Heart left ventricle (tissue), 16 donors: ENCODE measurements at regions not wholly inside any gene's neighbourhood (a gene's known extent, or its start where the extent isn't known, plus 50 kb on each side); places are given as distances from the start of the nearest gene placed in this dataset.

Experiments used
- ATAC-seq, 4 donors: fragments of 200-7000 bp; cut with Tn5 transposase; one replicate each; pipeline ENCODE4 v1.9.1; 2020 to 2022; ENCODE audit warnings: moderate library complexity in 4 of 4, mild to moderate bottlenecking in 3 of 4, moderate number of reproducible peaks in 1 of 4
- DNase-seq, 5 donors: peaks; one replicate each; pipeline ENCODE4 v3.0.0-alpha.2; 2020
- H3K27ac ChIP-seq, 12 donors: fragments of 200-600 bp; sonication (generic) in 4 of 12; one replicate each; pipeline versions ENCODE4 v1.5.0 to v1.8.0; 2016 to 2022; ENCODE audit warnings: mild to moderate bottlenecking in 2 of 12
- H3K27me3 ChIP-seq, 9 donors: fragments of 200-600 bp; sonication (generic) in 2 of 9; one replicate each; pipeline versions ENCODE4 v1.5.1 to v1.8.0; 2016 to 2022; ENCODE audit warnings: mild to moderate bottlenecking in 3 of 9
- H3K36me3 ChIP-seq, 9 donors: fragments of 200-600 bp; sonication (generic) in 2 of 9; one replicate each; pipeline versions ENCODE4 v1.5.0 to v1.8.0; 2018 to 2022; ENCODE audit warnings: mild to moderate bottlenecking in 2 of 9
- H3K4me1 ChIP-seq, 12 donors: fragments of 200-600 bp; sonication (generic) in 4 of 12; one replicate each; pipeline versions ENCODE4 v1.5.0 to v1.8.0; 2016 to 2022; ENCODE audit warnings: mild to moderate bottlenecking in 3 of 12
- H3K4me3 ChIP-seq, 12 donors: fragments of 200-600 bp; sonication (generic) in 4 of 12; one replicate each; pipeline versions ENCODE4 v1.5.0 to v1.8.0; 2017 to 2022; ENCODE audit warnings: mild to moderate bottlenecking in 9 of 12, moderate library complexity in 4 of 12
- H3K9me3 ChIP-seq, 12 donors: fragments of 200-600 bp; sonication (generic) in 4 of 12; one replicate each; pipeline versions ENCODE4 v1.5.0 to v1.8.0; 2016 to 2022; ENCODE audit warnings: mild to moderate bottlenecking in 1 of 12
- POLR2A ChIP-seq, 2 donors: fragments of 450-650 bp; IDR thresholded peaks; one replicate each; pipeline ENCODE4 v1.6.1; 2017; ENCODE audit warnings: antibody characterized with exemption in 2 of 2, mild to moderate bottlenecking in 2 of 2, moderate library complexity in 2 of 2
- WGBS, 4 donors: extraction: QIAGEN DNeasy Blood & Tissue Kit in 2 of 4; methylation state at CpG; one replicate each; pipeline versions ENCODE4 v1.1.5 to v1.1.7; 2013 to 2018; 5-methylcytosine and 5-hydroxymethylcytosine counted together
- intact Hi-C, 10 donors: fragments of 100-400 bp; cut with DNase I; formaldehyde crosslinking; loops; one replicate each; pipeline versions ENCODE4 v1.11.1 to v1.14.2; 2022
- TF ChIP-seq, protein P1 (sequence below), 12 donors: fragments of 200-600 bp; sonication (generic) in 4 of 12; IDR thresholded peaks; one replicate each; pipeline versions ENCODE4 v1.5.0 to v1.8.0; 2018 to 2022; ENCODE audit warnings: antibody characterized with exemption in 12 of 12, mild to moderate bottlenecking in 5 of 12
- donor health status: ischemic (EF 13 %, LVEDD 7.1; RV severe dilation, severe dysfunction).
- donor health status: healthy with polysubstance abuse.
- donor health status: DM: no; HTN: yes; CAD: no.
- donor health status: DM: no; HTN: no; CAD: no.
- donor health status: ischemic (EF 25% LVEDD 6.9; RV normal size, moderate dysfunction).
- donor health status: ischemic (EF 25% LVEDD 5.7; RV mildly dilated, moderate dysfunction).
- donor health status: healthy.
- donor health status: DM: yes; HTN: yes; CAD: no.
- donor health status: ischemic (EF 35%, LVEDD 5.7; RV mildly dilated, moderate dysfunction).
- donor health status: nonischemic (EF 11% LVEDD 7.7; RV severe dilation, severe dysfunction).
- donor health status: DM: yes; HTN: yes; CAD: no.
- donor health status: PGD.
- donor health status: ischemic (EF 29% LVEDD 5.4; RV normal size, mild dysfunction).
- donor health status: nonischemic (EF 23%, LVEDD 6.1; RV moderate dilation, normal function).

DNA sequence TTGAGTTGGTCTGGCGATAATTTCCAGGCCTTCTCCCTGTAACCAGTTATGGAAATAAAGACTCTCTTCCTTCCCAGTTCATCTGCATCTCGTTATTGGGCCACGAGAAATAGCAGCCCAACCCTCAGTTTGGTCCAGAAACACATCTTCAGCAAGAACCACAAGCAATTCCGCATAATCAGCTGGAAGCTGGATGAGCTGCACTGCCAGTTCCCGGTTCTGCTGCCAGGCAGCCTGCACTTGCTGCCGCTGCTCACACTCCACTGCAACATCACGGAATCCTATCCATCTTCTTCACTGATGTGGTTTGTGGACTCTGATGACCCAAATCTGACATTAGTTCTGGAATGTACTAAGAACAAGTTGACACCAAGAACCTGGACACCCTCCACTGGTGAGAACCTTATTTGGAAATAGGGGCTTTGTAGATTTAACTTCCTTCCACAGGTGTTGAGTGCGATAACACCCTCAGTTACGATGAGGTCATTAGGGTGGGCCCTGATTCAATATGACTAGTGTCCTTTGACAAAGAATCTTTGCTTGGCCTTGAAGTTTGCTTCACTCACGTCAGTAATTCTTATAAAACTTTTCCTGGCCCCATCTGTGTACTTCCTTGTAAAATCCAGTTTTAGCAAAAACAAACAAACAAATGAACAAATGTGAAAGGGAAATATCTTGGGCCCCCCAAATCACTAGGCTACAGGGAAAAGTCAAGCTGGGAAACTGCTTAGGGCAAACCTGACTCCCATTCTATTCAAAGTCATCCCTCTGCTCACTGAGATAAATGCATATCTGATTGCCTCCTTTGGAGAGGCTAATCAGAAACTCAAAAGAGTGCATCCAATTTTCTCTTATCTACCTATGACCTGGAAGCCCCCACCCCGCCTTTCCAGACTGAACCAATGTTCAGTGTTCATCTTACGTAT is 221.9 kb upstream of the PROK2 start:
- WGBS, 4 donors, result 91 to 96% (median 93%) methylated on average over 12 of the region's 12 CpGs
- intact Hi-C loops, result no loop called here

DNA sequence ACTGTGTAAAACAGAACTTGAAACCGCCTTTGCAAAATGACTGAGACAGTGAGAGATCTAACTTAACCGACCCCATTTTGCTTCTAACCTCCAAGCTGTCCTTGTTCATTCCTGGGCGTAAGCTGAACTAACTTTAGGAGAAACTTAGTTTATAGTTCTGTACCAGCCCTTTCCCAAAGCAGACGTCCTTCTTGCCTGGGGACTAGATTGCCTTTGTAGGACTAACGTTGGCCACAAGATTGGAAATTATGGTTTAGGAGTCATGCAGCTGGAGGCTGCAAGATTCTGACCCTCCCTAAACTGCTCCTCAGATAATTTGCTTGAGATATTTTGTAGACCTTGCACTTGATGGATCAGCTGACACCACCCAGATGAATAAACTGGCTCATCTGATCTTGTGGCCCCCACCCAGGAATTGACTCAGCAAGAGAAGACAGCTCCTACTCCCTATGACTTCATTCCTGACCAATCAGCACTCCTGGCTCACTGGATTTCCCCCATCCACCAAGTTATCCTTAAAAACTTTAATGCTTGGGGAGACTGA is 219.9 kb upstream of the PROK2 start:
- peaks cover 0 to 7% (median 0%) of the 10 kb centered on the region in 9 donors for H3K27me3 ChIP-seq
- intact Hi-C loops, result no loop called here
- H3K27ac ChIP-seq, result no peak overlapping the region
- H3K4me3 ChIP-seq, result no peak overlapping the region
- 76 to 89% (median 85%) methylated on average over 5 of the region's 5 CpGs for WGBS, 4 donors
- ATAC-seq, result no peak
- H3K4me1 ChIP-seq, result peaks cover 0 to 17% (median 0%) of the 10 kb centered on the region in 12 donors
- no peaks in the 10 kb centered on the region for H3K36me3 ChIP-seq
- no peak for DNase-seq
- TF ChIP-seq, protein P1, sequence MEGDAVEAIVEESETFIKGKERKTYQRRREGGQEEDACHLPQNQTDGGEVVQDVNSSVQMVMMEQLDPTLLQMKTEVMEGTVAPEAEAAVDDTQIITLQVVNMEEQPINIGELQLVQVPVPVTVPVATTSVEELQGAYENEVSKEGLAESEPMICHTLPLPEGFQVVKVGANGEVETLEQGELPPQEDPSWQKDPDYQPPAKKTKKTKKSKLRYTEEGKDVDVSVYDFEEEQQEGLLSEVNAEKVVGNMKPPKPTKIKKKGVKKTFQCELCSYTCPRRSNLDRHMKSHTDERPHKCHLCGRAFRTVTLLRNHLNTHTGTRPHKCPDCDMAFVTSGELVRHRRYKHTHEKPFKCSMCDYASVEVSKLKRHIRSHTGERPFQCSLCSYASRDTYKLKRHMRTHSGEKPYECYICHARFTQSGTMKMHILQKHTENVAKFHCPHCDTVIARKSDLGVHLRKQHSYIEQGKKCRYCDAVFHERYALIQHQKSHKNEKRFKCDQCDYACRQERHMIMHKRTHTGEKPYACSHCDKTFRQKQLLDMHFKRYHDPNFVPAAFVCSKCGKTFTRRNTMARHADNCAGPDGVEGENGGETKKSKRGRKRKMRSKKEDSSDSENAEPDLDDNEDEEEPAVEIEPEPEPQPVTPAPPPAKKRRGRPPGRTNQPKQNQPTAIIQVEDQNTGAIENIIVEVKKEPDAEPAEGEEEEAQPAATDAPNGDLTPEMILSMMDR (IDR thresholded peaks at IDR 0.05), result no peak
- no peak for TF ChIP-seq POLR2A (IDR thresholded peaks at IDR 0.05)
- no peaks in the 10 kb centered on the region for H3K9me3 ChIP-seq

More for the DNA sequence above, 221.9 kb upstream of the PROK2 start:
- H3K27me3 ChIP-seq, result peaks cover 0 to 6% (median 0%) of the 10 kb centered on the region in 9 donors
- H3K4me3 ChIP-seq, result no peak overlapping the region
- no peaks in the 10 kb centered on the region for H3K9me3 ChIP-seq
- DNase-seq, result no peak
- no peak for ATAC-seq
- peaks cover 0 to 26% (median 0%) of the 10 kb centered on the region in 12 donors for H3K4me1 ChIP-seq
- no peaks in the 10 kb centered on the region for H3K36me3 ChIP-seq
- H3K27ac ChIP-seq, result no peak overlapping the region
- TF ChIP-seq, protein P1 (IDR thresholded peaks at IDR 0.05), result no peak
- TF ChIP-seq POLR2A (IDR thresholded peaks at IDR 0.05), result no peak

- Histone ChIP-seq H3K4me1 (peaks cover 0 to 8% (median 0%) of the 10 kb centered on the region in 12 donors), H3K4me3 (no peak overlapping the region), H3K27ac (no peak overlapping the region), H3K36me3 (no peaks in the 10 kb centered on the region), H3K27me3 (peaks cover 0 to 7% (median 0%) of the 10 kb centered on the region in 9 donors), H3K9me3 (no peaks in the 10 kb centered on the region)
- 61 to 83% (median 65%) methylated on average over 2 of the region's 2 CpGs for WGBS, 4 donors
- no peak for DNase-seq
- TF ChIP-seq POLR2A (IDR thresholded peaks at IDR 0.05), result no peak
- TF ChIP-seq, protein P1 (IDR thresholded peaks at IDR 0.05), result no peak
- no peak for ATAC-seq
- intact Hi-C loops, result no loop called here
Observed at GRCh38 chr3:72003936-72004335, 219.0 kb upstream of the PROK2 start.

DNA sequence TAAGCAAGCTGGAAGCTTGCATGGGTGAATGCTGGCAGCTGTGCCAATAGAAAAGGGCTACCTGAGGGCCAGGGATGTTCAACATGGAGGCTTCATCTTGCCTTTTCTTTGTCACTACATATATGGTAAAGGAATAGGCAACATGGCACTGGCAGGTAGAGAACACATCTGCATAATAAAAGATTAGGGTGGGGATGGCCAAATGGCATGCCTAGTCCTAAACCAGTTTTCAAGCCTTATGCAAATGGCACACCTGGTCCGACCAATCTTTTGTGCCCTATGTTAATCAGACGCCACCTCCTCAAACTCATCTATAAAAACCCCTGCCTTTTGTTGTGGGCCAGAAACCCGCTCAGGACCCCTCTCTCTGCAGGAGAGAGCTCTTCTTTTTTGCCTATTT is 216.8 kb upstream of the PROK2 start:
- no peaks in the 10 kb centered on the region for H3K4me1 ChIP-seq
- H3K27ac ChIP-seq, result no peak overlapping the region
- no peak for TF ChIP-seq POLR2A (IDR thresholded peaks at IDR 0.05)
- TF ChIP-seq, protein P1 (IDR thresholded peaks at IDR 0.05), result no peak
- ATAC-seq (no peak), DNase-seq (no peak)
- H3K36me3 ChIP-seq, result no peaks in the 10 kb centered on the region
- intact Hi-C loops, result no loop called here
- H3K27me3 ChIP-seq, result peaks cover 0 to 7% (median 0%) of the 10 kb centered on the region in 9 donors
- H3K4me3 ChIP-seq, result no peak overlapping the region
- 63 to 83% (median 79%) methylated on average over 3 of the region's 3 CpGs for WGBS, 4 donors
- no peaks in the 10 kb centered on the region for H3K9me3 ChIP-seq
